Adrenal gland (tissue), 9 donors: ENCODE measurements at regions not wholly inside any gene's neighbourhood (a gene's known extent, or its start where the extent isn't known, plus 50 kb on each side); places are given as distances from the start of the nearest gene placed in this dataset.

ENCODE experiments used
- DNase-seq, 7 donors: peaks; one replicate each; pipeline ENCODE4 v3.0.0-alpha.2; 2019 to 2020
- H3K27ac ChIP-seq, 5 donors: fragments of 200-600 bp; sonication (generic) in 4 of 5; 1 replicate in 3 of 5; 2 replicates in 2 of 5; pipeline versions ENCODE4 v1.5.1 to v1.8.0; 2016 to 2020; ENCODE audit warnings: mild to moderate bottlenecking in 1 of 5
- H3K27me3 ChIP-seq: fragments of 200-600 bp; 2 replicates; pipeline ENCODE4 v1.8.0; 2021
- H3K36me3 ChIP-seq, 2 donors: fragments of 200-600 bp; replicated peaks in 1 of 2; 1 replicate in 1 of 2; 2 replicates in 1 of 2; pipeline versions ENCODE4 v1.5.1 to v1.8.0; 2018 to 2022
- H3K4me1 ChIP-seq, 2 donors: fragments of 200-600 bp; replicated peaks in 1 of 2; 1 replicate in 1 of 2; 2 replicates in 1 of 2; pipeline versions ENCODE4 v1.5.1 to v1.8.0; 2018 to 2021
- H3K4me3 ChIP-seq, 4 donors: fragments of 200-600 bp; sonication (generic) in 3 of 4; one replicate each; pipeline ENCODE4 v1.5.1; 2016 to 2018
- H3K9me3 ChIP-seq, 3 donors: fragments of 200-600 bp; sonication (generic) in 1 of 3; replicated peaks in 1 of 3; 1 replicate in 2 of 3; 2 replicates in 1 of 3; pipeline versions ENCODE4 v1.5.1 to v1.8.0; 2016 to 2021
- CTCF ChIP-seq, 6 experiments: fragments of 450-650 bp in 4 of 6; fragments of 200-600 bp in 2 of 6; sonication (generic) in 1 of 6; IDR thresholded peaks; 1 replicate in 5 of 6; 2 replicates in 1 of 6; pipeline versions ENCODE4 v1.5.1 to v1.8.0; 2016 to 2021; ENCODE audit warnings: antibody characterized with exemption in 6 of 6, mild to moderate bottlenecking in 2 of 6, moderate library complexity in 1 of 6
- POLR2A ChIP-seq, 2 donors: fragments of 450-650 bp; IDR thresholded peaks; one replicate each; pipeline ENCODE4 v1.6.1; 2017; ENCODE audit warnings: antibody characterized with exemption in 2 of 2, mild to moderate bottlenecking in 2 of 2, moderate library complexity in 1 of 2
- WGBS, 4 donors: extraction: QIAGEN DNeasy Blood & Tissue Kit in 2 of 4; methylation state at CpG; one replicate each; pipeline versions ENCODE4 v1.1.5 to v1.1.7; 2013 to 2017; 5-methylcytosine and 5-hydroxymethylcytosine counted together
- intact Hi-C, 2 donors: fragments of 100-400 bp; cut with DNase I; formaldehyde crosslinking; loops; one replicate each; pipeline versions ENCODE4 v1.14.1 to v1.15.0; 2022 to 2023
- donor health status: healthy with polysubstance abuse.
- donor health status: Bipolar disorder and iron deficiency.
- donor health status: DM: yes; HTN: yes; CAD: no.
- donor health status: DM: no; HTN: no; CAD: no.
- donor health status: DM: no; HTN: no; CAD: no.

- H3K36me3 ChIP-seq: no peaks in the 10 kb centered on the region
- no peaks in the 10 kb centered on the region for H3K4me1 ChIP-seq
- H3K4me3 ChIP-seq: no peak overlapping the region
- H3K27me3 ChIP-seq: no peaks in the 10 kb centered on the region
- DNase-seq: no peak
- TF ChIP-seq CTCF (IDR thresholded peaks at IDR 0.05): no peak
- TF ChIP-seq POLR2A (IDR thresholded peaks at IDR 0.05): no peak
- intact Hi-C loops: no loop called here
- H3K27ac ChIP-seq: no peak overlapping the region
- H3K9me3 ChIP-seq: no peaks in the 10 kb centered on the region
These were observed 419.8 kb upstream of the KIF2A start for GRCh38 chr5:61886214-61886613.

- 89 to 100% (median 94%) methylated on average over 1 of the region's 1 CpG for WGBS, 4 donors
These were observed 418.7 kb upstream of the KIF2A start for GRCh38 chr5:61887271-61887670.

GRCh38 chr5:61894046-61894445 lies 412.0 kb upstream of the KIF2A start:
- H3K4me3 ChIP-seq: no peak overlapping the region
- WGBS, 4 donors: 58 to 84% (median 65%) methylated on average over 1 of the region's 1 CpG

More at GRCh38 chr5:61887271-61887670, 418.7 kb upstream of the KIF2A start:
- no peak overlapping the region for H3K27ac ChIP-seq
- intact Hi-C loops: no loop called here
- no peaks in the 10 kb centered on the region for H3K36me3 ChIP-seq
- H3K4me3 ChIP-seq: no peak overlapping the region
- no peaks in the 10 kb centered on the region for H3K9me3 ChIP-seq
- no peaks in the 10 kb centered on the region for H3K27me3 ChIP-seq
- H3K4me1 ChIP-seq: no peaks in the 10 kb centered on the region
- DNase-seq: no peak
- no peak for TF ChIP-seq POLR2A (IDR thresholded peaks at IDR 0.05)
- no peak for TF ChIP-seq CTCF (IDR thresholded peaks at IDR 0.05)

DNA sequence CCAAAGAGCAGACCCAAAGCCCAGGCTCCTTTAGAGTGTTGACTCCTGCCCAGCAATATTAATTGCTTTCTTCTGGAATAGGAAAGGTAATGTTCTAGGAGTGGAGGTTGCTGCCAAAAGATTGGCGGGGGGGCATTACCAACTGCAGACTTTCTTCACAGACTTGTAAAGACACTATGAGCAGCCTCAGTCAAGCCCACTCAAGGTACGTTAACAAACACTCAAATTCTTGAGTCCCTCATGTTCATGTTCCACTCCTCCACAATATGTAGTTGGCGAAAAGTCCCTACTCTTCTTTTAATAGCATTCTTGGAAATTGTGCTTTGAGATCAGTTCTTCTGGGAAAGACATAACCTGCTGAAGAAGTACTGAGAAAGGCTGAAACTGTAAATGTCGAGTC lies 409.2 kb upstream of the KIF2A start:
- no peak for DNase-seq
- no peak overlapping the region for H3K4me3 ChIP-seq
- no peaks in the 10 kb centered on the region for H3K27me3 ChIP-seq
- H3K9me3 ChIP-seq: peaks cover 0 to 9% (median 0%) of the 10 kb centered on the region in 3 donors
- H3K27ac ChIP-seq: no peak overlapping the region
- no peaks in the 10 kb centered on the region for H3K36me3 ChIP-seq
- no peaks in the 10 kb centered on the region for H3K4me1 ChIP-seq
- intact Hi-C loops: no loop called here
- no peak for TF ChIP-seq POLR2A (IDR thresholded peaks at IDR 0.05)
- no peak for TF ChIP-seq CTCF (IDR thresholded peaks at IDR 0.05)
- WGBS, 4 donors: 69 to 84% (median 79%) methylated on average over 4 of the region's 4 CpGs

More at GRCh38 chr5:61894046-61894445, 412.0 kb upstream of the KIF2A start:
- TF ChIP-seq POLR2A (IDR thresholded peaks at IDR 0.05) (no peak), CTCF (IDR thresholded peaks at IDR 0.05) (no peak)
- H3K9me3 ChIP-seq: peaks cover 0 to 9% (median 0%) of the 10 kb centered on the region in 3 donors
- H3K36me3 ChIP-seq: no peaks in the 10 kb centered on the region
- H3K27me3 ChIP-seq: no peaks in the 10 kb centered on the region
- H3K27ac ChIP-seq: no peak overlapping the region
- intact Hi-C loops: no loop called here
- no peak for DNase-seq
- no peaks in the 10 kb centered on the region for H3K4me1 ChIP-seq
